ENCODE measurements at regions not wholly inside any gene's neighbourhood (a gene's known extent, or its start where the extent isn't known, plus 50 kb on each side); places are given as distances from the start of the nearest gene placed in this dataset.

DNA sequence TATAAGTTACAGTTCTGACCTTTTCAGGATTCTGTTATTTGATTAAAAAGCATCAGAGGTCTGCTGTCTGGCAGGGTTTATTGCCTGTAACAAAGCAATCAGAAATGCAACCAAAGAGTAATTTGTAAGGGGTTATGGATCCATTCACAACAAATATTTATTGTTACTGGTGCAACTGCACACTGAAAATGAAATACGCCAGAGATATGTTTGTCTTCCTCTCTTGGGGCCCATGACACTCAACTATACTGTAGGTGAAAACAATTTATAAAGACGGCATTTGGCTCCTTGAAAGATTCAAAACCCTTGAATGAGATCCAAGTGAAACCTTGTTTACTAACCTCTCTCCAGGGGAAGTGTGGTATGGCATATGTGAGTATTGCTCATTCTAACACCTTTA is 452.2 kb downstream of the MBD2 start:
- no peaks in the 10 kb centered on the region for H3K79me2 ChIP-seq (ENCODE audit: control insufficient read depth, insufficient read depth, low read length)
- H3K27ac ChIP-seq (ENCODE audit: low read length in 2 of 2), result no peak overlapping the region
- peaks cover 3% of the 10 kb centered on the region for H3K9me3 Mint-ChIP-seq (ENCODE audit: insufficient read depth)
- no peak overlapping the region for H3K4me3 ChIP-seq (ENCODE audit: control extremely low read depth in 1 of 5, extremely low read depth in 1 of 5, insufficient read depth in 1 of 5, low read depth in 2 of 5, low read length in 4 of 5)
- no peak for TF ChIP-seq EZH2 (IDR thresholded peaks at IDR 0.05; ENCODE audit: borderline replicate concordance, insufficient read depth, low read depth, low read length, poor library complexity, severe bottlenecking)
- TF ChIP-seq, protein P1, sequence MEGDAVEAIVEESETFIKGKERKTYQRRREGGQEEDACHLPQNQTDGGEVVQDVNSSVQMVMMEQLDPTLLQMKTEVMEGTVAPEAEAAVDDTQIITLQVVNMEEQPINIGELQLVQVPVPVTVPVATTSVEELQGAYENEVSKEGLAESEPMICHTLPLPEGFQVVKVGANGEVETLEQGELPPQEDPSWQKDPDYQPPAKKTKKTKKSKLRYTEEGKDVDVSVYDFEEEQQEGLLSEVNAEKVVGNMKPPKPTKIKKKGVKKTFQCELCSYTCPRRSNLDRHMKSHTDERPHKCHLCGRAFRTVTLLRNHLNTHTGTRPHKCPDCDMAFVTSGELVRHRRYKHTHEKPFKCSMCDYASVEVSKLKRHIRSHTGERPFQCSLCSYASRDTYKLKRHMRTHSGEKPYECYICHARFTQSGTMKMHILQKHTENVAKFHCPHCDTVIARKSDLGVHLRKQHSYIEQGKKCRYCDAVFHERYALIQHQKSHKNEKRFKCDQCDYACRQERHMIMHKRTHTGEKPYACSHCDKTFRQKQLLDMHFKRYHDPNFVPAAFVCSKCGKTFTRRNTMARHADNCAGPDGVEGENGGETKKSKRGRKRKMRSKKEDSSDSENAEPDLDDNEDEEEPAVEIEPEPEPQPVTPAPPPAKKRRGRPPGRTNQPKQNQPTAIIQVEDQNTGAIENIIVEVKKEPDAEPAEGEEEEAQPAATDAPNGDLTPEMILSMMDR (IDR thresholded peaks at IDR 0.05), result no peak
- H2AFZ ChIP-seq (ENCODE audit: insufficient read depth, low read depth, low read length, poor library complexity, severe bottlenecking), result no peak overlapping the region
- no peaks in the 10 kb centered on the region for H3K4me1 ChIP-seq (ENCODE audit: control insufficient read depth in 2 of 2, insufficient read depth in 2 of 2, low read length in 2 of 2)
- no peaks in the 10 kb centered on the region for H3K36me3 ChIP-seq (replicated peaks in 1 of 2; ENCODE audit: control extremely low read depth in 1 of 2, control insufficient read depth in 1 of 2, extremely low read depth in 1 of 2, insufficient read depth in 2 of 2, low read length in 1 of 2)
- ChIA-PET CTCF (no interaction called here), POLR2A (no interaction called here)
- no peaks in the 10 kb centered on the region for H3K27me3 ChIP-seq (replicated peaks in 1 of 4; ENCODE audit: control extremely low read depth in 1 of 4, control insufficient read depth in 3 of 4, insufficient read depth in 4 of 4, low read length in 3 of 4)
- no peak for ATAC-seq (ENCODE audit: low read depth)
- no peaks in the 10 kb centered on the region for H3K27me3 Mint-ChIP-seq
- no peak overlapping the region for H3K27ac Mint-ChIP-seq
- H3K9ac ChIP-seq (ENCODE audit: low read length), result no peak overlapping the region
- no peak overlapping the region for H3K4me2 ChIP-seq (replicated peaks; ENCODE audit: low read depth, low read length, poor library complexity, severe bottlenecking)
- intact Hi-C loops (cut with micrococcal nuclease), result no loop called here
- DNase-seq, result no peak
- H4K20me1 ChIP-seq (ENCODE audit: control insufficient read depth, insufficient read depth, low read length, poor library complexity, severe bottlenecking), result no peaks in the 10 kb centered on the region
- no peak overlapping the region for H3K4me3 Mint-ChIP-seq
- no peaks in the 10 kb centered on the region for H3K4me1 Mint-ChIP-seq
- no peaks in the 10 kb centered on the region for H3K9me3 ChIP-seq (ENCODE audit: control extremely low read depth in 1 of 3, control insufficient read depth in 2 of 3, insufficient read depth in 1 of 3, low read length in 2 of 3)
- WGBS (ENCODE audit: insufficient coverage), result no CpG with 5 or more reads among the region's 2 CpGs

DNA sequence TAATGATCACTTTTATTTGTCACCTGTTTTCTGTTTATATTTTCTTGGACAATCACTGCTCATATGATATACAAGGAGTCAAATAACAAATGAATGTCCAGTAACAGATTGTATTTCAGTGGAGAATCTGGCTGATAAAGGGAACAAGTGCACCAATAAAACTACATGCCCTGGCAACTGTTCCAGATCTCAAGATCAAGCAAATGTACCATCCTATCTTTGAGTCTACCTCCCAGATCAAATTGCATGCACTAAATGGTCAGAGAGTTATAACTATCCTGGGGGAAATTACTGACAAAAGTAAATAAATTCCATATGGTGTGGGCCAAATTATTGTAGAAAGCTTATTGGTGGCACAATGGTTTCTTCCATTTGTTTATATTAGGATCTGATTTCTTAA is 452.8 kb downstream of the MBD2 start:
- CTCF ChIA-PET, result no interaction called here
- Histone ChIP-seq H2AFZ (ENCODE audit: insufficient read depth, low read depth, low read length, poor library complexity, severe bottlenecking) (no peak overlapping the region), H3K27me3 (replicated peaks in 1 of 4; ENCODE audit: control extremely low read depth in 1 of 4, control insufficient read depth in 3 of 4, insufficient read depth in 4 of 4, low read length in 3 of 4) (no peaks in the 10 kb centered on the region), H3K4me3 (ENCODE audit: control extremely low read depth in 1 of 5, extremely low read depth in 1 of 5, insufficient read depth in 1 of 5, low read depth in 2 of 5, low read length in 4 of 5) (no peak overlapping the region), H3K9ac (ENCODE audit: low read length) (no peak overlapping the region), H4K20me1 (ENCODE audit: control insufficient read depth, insufficient read depth, low read length, poor library complexity, severe bottlenecking) (no peaks in the 10 kb centered on the region), H3K4me1 (ENCODE audit: control insufficient read depth in 2 of 2, insufficient read depth in 2 of 2, low read length in 2 of 2) (no peaks in the 10 kb centered on the region), H3K27ac (ENCODE audit: low read length in 2 of 2) (no peak overlapping the region), H3K79me2 (ENCODE audit: control insufficient read depth, insufficient read depth, low read length) (no peaks in the 10 kb centered on the region), H3K9me3 (ENCODE audit: control extremely low read depth in 1 of 3, control insufficient read depth in 2 of 3, insufficient read depth in 1 of 3, low read length in 2 of 3) (no peaks in the 10 kb centered on the region), H3K4me2 (replicated peaks; ENCODE audit: low read depth, low read length, poor library complexity, severe bottlenecking) (no peak overlapping the region), H3K36me3 (replicated peaks in 1 of 2; ENCODE audit: control extremely low read depth in 1 of 2, control insufficient read depth in 1 of 2, extremely low read depth in 1 of 2, insufficient read depth in 2 of 2, low read length in 1 of 2) (no peaks in the 10 kb centered on the region)
- Mint-ChIP-seq H3K27me3 (no peaks in the 10 kb centered on the region), H3K4me1 (no peaks in the 10 kb centered on the region), H3K27ac (no peak overlapping the region), H3K4me3 (no peak overlapping the region), H3K9me3 (ENCODE audit: insufficient read depth) (peaks cover 3% of the 10 kb centered on the region)
- DNase-seq, result no peak
- intact Hi-C loops (cut with micrococcal nuclease), result no loop called here
- POLR2A ChIA-PET, result no interaction called here
- TF ChIP-seq EZH2 (IDR thresholded peaks at IDR 0.05; ENCODE audit: borderline replicate concordance, insufficient read depth, low read depth, low read length, poor library complexity, severe bottlenecking), result no peak
- TF ChIP-seq, protein P1 (IDR thresholded peaks at IDR 0.05), result no peak
- ATAC-seq (ENCODE audit: low read depth), result no peak

Measured in B cell (primary cell).